ENCODE measurements at regions not wholly inside any gene's neighbourhood (a gene's known extent, or its start where the extent isn't known, plus 50 kb on each side); places are given as distances from the start of the nearest gene placed in this dataset.

DNA sequence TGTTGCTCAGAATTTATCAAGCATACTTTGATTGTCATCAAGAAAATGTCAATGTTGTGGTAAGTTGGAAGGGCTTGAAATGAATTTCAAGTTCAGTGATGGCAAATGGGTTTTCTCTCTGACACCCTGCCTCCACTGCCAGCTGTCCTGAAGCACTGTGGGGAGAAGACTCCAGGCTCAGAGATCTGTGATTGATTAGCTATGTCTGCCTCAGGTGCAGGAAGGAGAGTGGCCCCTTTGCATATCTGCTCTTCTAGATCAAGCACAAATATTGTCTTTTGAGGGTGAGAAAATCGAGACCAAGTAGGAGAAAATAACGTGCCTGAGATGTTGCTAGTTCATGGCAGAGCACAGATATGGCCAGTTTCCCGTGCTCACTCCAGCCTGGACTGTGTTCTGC, 178.8 kb upstream of the GLI2 start:
- H3K4me3 ChIP-seq (ENCODE audit: low read length): no peak overlapping the region
- H3K27ac ChIP-seq (ENCODE audit: low read length): no peak overlapping the region
- no peaks in the 10 kb centered on the region for H3K36me3 ChIP-seq (ENCODE audit: insufficient read depth, low read length)
- no peaks in the 10 kb centered on the region for H4K20me1 ChIP-seq (ENCODE audit: insufficient read depth, low read depth, low read length)
- no peaks in the 10 kb centered on the region for H3K79me2 ChIP-seq (ENCODE audit: low read length)
- H3K27me3 ChIP-seq (ENCODE audit: low read length): no peaks in the 10 kb centered on the region
- no peaks in the 10 kb centered on the region for H3K9me2 ChIP-seq (replicated peaks; ENCODE audit: insufficient read depth, low read length)
- H3K9me3 ChIP-seq (ENCODE audit: low read length): no peaks in the 10 kb centered on the region
- H3K4me1 ChIP-seq (ENCODE audit: low read length): peaks cover under 1% of the 10 kb centered on the region; the same call in 1 of the 2 replicates
- no peak overlapping the region for H3K9ac ChIP-seq (ENCODE audit: low read length)
- DNase-seq: peak; percentile 62
- no peak overlapping the region for H3K4me2 ChIP-seq (ENCODE audit: low read depth, low read length, poor library complexity, severe bottlenecking)
- no peak overlapping the region for H2AFZ ChIP-seq (ENCODE audit: low read length)

- no peak overlapping the region for H3K4me3 ChIP-seq (ENCODE audit: low read length)
- H3K4me1 ChIP-seq (ENCODE audit: low read length): no peaks in the 10 kb centered on the region
- H3K36me3 ChIP-seq (ENCODE audit: insufficient read depth, low read length): no peaks in the 10 kb centered on the region
- H3K9ac ChIP-seq (ENCODE audit: low read length): no peak overlapping the region
- no peak overlapping the region for H3K27ac ChIP-seq (ENCODE audit: low read length)
- no peaks in the 10 kb centered on the region for H3K27me3 ChIP-seq (ENCODE audit: low read length)
- H4K20me1 ChIP-seq (ENCODE audit: insufficient read depth, low read depth, low read length): no peaks in the 10 kb centered on the region
- no peak overlapping the region for H2AFZ ChIP-seq (ENCODE audit: low read length)
- no peaks in the 10 kb centered on the region for H3K79me2 ChIP-seq (ENCODE audit: low read length)
- H3K9me3 ChIP-seq (ENCODE audit: low read length): no peaks in the 10 kb centered on the region
- DNase-seq: no peak
- no peak overlapping the region for H3K4me2 ChIP-seq (ENCODE audit: low read depth, low read length, poor library complexity, severe bottlenecking)
- no peaks in the 10 kb centered on the region for H3K9me2 ChIP-seq (replicated peaks; ENCODE audit: insufficient read depth, low read length)
Observed at GRCh38 chr2:120558847-120559246, 176.8 kb upstream of the GLI2 start.

- Histone ChIP-seq H4K20me1 (ENCODE audit: insufficient read depth, low read depth, low read length) (no peaks in the 10 kb centered on the region), H3K4me1 (ENCODE audit: low read length) (no peaks in the 10 kb centered on the region), H3K79me2 (ENCODE audit: low read length) (no peaks in the 10 kb centered on the region), H3K4me3 (ENCODE audit: low read length) (no peak overlapping the region), H3K27me3 (ENCODE audit: low read length) (no peaks in the 10 kb centered on the region), H3K36me3 (ENCODE audit: insufficient read depth, low read length) (no peaks in the 10 kb centered on the region), H3K9ac (ENCODE audit: low read length) (no peak overlapping the region), H2AFZ (ENCODE audit: low read length) (no peak overlapping the region), H3K4me2 (ENCODE audit: low read depth, low read length, poor library complexity, severe bottlenecking) (no peak overlapping the region), H3K9me2 (replicated peaks; ENCODE audit: insufficient read depth, low read length) (no peaks in the 10 kb centered on the region), H3K9me3 (ENCODE audit: low read length) (no peaks in the 10 kb centered on the region), H3K27ac (ENCODE audit: low read length) (no peak overlapping the region)
- no peak for DNase-seq
Observed at GRCh38 chr2:120559401-120559800, 176.3 kb upstream of the GLI2 start.

DNA sequence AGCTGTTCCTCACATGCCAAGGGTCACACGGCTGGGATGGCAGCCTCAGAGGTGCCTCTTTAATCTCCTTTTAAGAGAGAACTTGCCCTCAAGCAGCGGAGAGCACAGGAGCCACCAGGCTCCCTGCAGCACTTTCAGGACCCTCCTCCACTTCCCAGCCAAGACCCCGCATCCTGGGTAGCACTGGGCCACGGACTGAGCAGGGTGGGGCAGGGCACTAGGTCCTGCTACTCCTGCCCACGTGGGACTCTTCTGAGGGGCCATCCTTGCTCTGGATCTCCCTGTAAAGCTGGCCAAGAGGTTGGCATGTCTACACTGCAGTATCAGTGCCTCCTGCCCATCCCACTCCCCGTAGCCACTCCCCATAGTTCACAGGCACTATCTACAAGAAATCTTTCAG, 175.3 kb upstream of the GLI2 start:
- no peaks in the 10 kb centered on the region for H3K79me2 ChIP-seq (ENCODE audit: low read length)
- no peak overlapping the region for H3K9ac ChIP-seq (ENCODE audit: low read length)
- no peak overlapping the region for H3K4me3 ChIP-seq (ENCODE audit: low read length)
- H2AFZ ChIP-seq (ENCODE audit: low read length): no peak overlapping the region
- no peaks in the 10 kb centered on the region for H4K20me1 ChIP-seq (ENCODE audit: insufficient read depth, low read depth, low read length)
- no peak overlapping the region for H3K27ac ChIP-seq (ENCODE audit: low read length)
- H3K9me2 ChIP-seq (replicated peaks; ENCODE audit: insufficient read depth, low read length): no peaks in the 10 kb centered on the region
- no peak overlapping the region for H3K4me2 ChIP-seq (ENCODE audit: low read depth, low read length, poor library complexity, severe bottlenecking)
- no peaks in the 10 kb centered on the region for H3K9me3 ChIP-seq (ENCODE audit: low read length)
- no peaks in the 10 kb centered on the region for H3K4me1 ChIP-seq (ENCODE audit: low read length)
- H3K36me3 ChIP-seq (ENCODE audit: insufficient read depth, low read length): no peaks in the 10 kb centered on the region
- no peak for DNase-seq
- no peaks in the 10 kb centered on the region for H3K27me3 ChIP-seq (ENCODE audit: low read length)

DNA sequence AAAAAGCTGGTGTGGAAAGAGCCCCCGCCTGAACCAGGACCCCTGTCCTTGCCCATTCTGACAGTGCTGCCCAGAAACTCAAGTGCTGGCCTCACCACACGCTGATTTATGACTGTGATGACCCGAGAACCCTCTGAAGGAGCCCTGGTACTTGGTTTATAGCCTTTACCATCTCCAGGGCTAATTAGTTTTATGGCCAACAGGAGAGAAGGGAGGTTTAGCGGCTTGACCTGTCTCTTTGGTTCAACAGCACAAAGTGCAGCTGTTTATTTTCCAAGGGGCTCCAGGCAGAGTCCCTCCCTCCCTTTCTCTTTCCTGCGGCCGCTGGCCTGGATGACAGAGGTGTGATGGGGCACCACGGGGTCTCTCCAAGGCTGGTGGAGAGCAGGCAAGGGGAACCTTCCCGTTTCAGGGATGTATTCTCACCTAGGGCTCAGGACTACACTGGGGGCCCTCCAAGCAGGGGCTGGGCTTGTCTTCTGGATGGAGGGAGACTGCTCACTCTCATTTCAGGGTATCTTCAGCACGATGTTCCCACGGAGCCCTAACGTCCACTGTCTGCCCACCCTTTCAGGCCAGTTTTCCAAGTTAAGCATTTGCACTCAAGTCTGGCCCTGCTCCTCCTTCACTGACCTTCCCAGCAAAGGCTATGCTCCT, 174.2 kb upstream of the GLI2 start:
- Histone ChIP-seq H3K36me3 (ENCODE audit: insufficient read depth, low read length) (no peaks in the 10 kb centered on the region), H3K9me2 (replicated peaks; ENCODE audit: insufficient read depth, low read length) (no peaks in the 10 kb centered on the region), H3K9ac (ENCODE audit: low read length) (no peak overlapping the region), H3K9me3 (ENCODE audit: low read length) (no peaks in the 10 kb centered on the region), H3K27me3 (ENCODE audit: low read length) (no peaks in the 10 kb centered on the region), H3K79me2 (ENCODE audit: low read length) (no peaks in the 10 kb centered on the region), H2AFZ (ENCODE audit: low read length) (no peak overlapping the region), H3K27ac (ENCODE audit: low read length) (no peak overlapping the region), H3K4me3 (ENCODE audit: low read length) (no peak overlapping the region), H3K4me1 (ENCODE audit: low read length) (no peaks in the 10 kb centered on the region), H4K20me1 (ENCODE audit: insufficient read depth, low read depth, low read length) (no peaks in the 10 kb centered on the region), H3K4me2 (ENCODE audit: low read depth, low read length, poor library complexity, severe bottlenecking) (no peak overlapping the region)
- no peak for DNase-seq

DNA sequence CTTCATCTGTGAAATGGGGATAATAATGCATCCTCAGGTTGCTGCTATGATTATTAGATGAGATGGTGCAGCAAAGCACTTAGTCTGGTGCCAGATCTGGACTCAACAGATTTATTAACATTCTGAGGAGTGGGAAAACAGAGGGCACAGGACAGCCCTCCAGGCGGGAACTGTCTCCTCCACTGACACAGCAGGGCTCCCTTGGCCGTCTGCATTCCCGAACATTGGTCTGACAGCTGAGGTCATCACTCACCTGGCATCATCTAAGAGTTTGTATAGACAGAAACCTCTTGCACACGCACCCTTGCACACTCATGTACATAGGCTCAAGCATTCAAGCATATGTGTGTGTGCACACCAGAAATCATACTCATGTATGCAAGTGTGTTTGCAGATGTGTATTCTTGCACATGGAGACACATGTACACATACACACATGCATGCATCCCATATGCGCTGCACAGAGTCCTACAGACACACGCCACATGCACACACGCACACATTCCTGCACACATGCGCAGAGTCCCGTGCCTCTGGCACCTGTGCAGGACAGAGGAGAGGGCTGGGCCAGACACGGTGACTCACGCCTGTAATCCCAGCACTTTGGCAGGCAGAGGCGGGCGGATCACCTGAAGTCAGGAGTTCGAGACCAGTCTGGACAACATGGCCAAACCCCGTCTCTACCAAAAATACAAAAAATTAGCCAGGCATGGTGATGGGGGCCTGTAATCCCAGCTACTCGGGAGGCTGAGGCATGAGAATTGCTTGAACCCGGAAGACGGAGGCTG, 173.3 kb upstream of the GLI2 start:
- Histone ChIP-seq H3K27me3 (ENCODE audit: low read length) (no peaks in the 10 kb centered on the region), H3K27ac (ENCODE audit: low read length) (no peak overlapping the region), H3K79me2 (ENCODE audit: low read length) (no peaks in the 10 kb centered on the region), H3K9ac (ENCODE audit: low read length) (no peak overlapping the region), H3K4me1 (ENCODE audit: low read length) (no peaks in the 10 kb centered on the region), H3K36me3 (ENCODE audit: insufficient read depth, low read length) (no peaks in the 10 kb centered on the region), H3K4me3 (ENCODE audit: low read length) (no peak overlapping the region), H4K20me1 (ENCODE audit: insufficient read depth, low read depth, low read length) (no peaks in the 10 kb centered on the region), H3K9me3 (ENCODE audit: low read length) (no peaks in the 10 kb centered on the region), H3K9me2 (replicated peaks; ENCODE audit: insufficient read depth, low read length) (no peaks in the 10 kb centered on the region), H3K4me2 (ENCODE audit: low read depth, low read length, poor library complexity, severe bottlenecking) (no peak overlapping the region), H2AFZ (ENCODE audit: low read length) (no peak overlapping the region)
- DNase-seq: no peak

GRCh38 chr2:120563616-120564015, 172.1 kb upstream of the GLI2 start:
- no peak overlapping the region for H3K9ac ChIP-seq (ENCODE audit: low read length)
- no peak overlapping the region for H3K27ac ChIP-seq (ENCODE audit: low read length)
- H3K9me3 ChIP-seq (ENCODE audit: low read length): no peaks in the 10 kb centered on the region
- no peaks in the 10 kb centered on the region for H3K27me3 ChIP-seq (ENCODE audit: low read length)
- no peak for DNase-seq
- no peak overlapping the region for H3K4me3 ChIP-seq (ENCODE audit: low read length)
- H3K4me1 ChIP-seq (ENCODE audit: low read length): no peaks in the 10 kb centered on the region
- no peaks in the 10 kb centered on the region for H3K36me3 ChIP-seq (ENCODE audit: insufficient read depth, low read length)
- no peak overlapping the region for H3K4me2 ChIP-seq (ENCODE audit: low read depth, low read length, poor library complexity, severe bottlenecking)
- no peaks in the 10 kb centered on the region for H4K20me1 ChIP-seq (ENCODE audit: insufficient read depth, low read depth, low read length)
- H3K9me2 ChIP-seq (replicated peaks; ENCODE audit: insufficient read depth, low read length): no peaks in the 10 kb centered on the region
- no peak overlapping the region for H2AFZ ChIP-seq (ENCODE audit: low read length)
- H3K79me2 ChIP-seq (ENCODE audit: low read length): no peaks in the 10 kb centered on the region

GRCh38 chr2:120564213-120565094, 171.2 kb upstream of the GLI2 start:
- Histone ChIP-seq H3K4me1 (ENCODE audit: low read length) (no peaks in the 10 kb centered on the region), H3K9me3 (ENCODE audit: low read length) (no peaks in the 10 kb centered on the region), H3K4me3 (ENCODE audit: low read length) (no peak overlapping the region), H4K20me1 (ENCODE audit: insufficient read depth, low read depth, low read length) (no peaks in the 10 kb centered on the region), H2AFZ (ENCODE audit: low read length) (no peak overlapping the region), H3K4me2 (ENCODE audit: low read depth, low read length, poor library complexity, severe bottlenecking) (no peak overlapping the region), H3K36me3 (ENCODE audit: insufficient read depth, low read length) (no peaks in the 10 kb centered on the region), H3K27me3 (ENCODE audit: low read length) (no peaks in the 10 kb centered on the region), H3K9me2 (replicated peaks; ENCODE audit: insufficient read depth, low read length) (no peaks in the 10 kb centered on the region), H3K79me2 (ENCODE audit: low read length) (no peaks in the 10 kb centered on the region), H3K9ac (ENCODE audit: low read length) (no peak overlapping the region), H3K27ac (ENCODE audit: low read length) (no peak overlapping the region)
- no peak for DNase-seq

All from Karpas-422 (cell line).